PC-9 (cell line): ENCODE measurements at regions not wholly inside any gene's neighbourhood (a gene's known extent, or its start where the extent isn't known, plus 50 kb on each side); places are given as distances from the start of the nearest gene placed in this dataset.

Source experiments
- BruUV-seq: library from RNA; stranded (reverse); fragments of 400-500 nt; replicated peaks from 2 replicates; lab custom pipeline; 2021; lab: Mats Ljungman, UMichigan
- CTCF ChIA-PET: fragments of 300-600 bp; sonication (Branson Sonifier 250); formaldehyde crosslinking; loops from one replicate; lab custom pipeline; 2022; ENCODE audit warnings: antibody characterized with exemption; lab: Charles Lee
- POLR2A ChIA-PET: fragments of 300-600 bp; sonication (Branson Sonifier 250); formaldehyde crosslinking; loops from one replicate; lab custom pipeline; 2022; ENCODE audit warnings: antibody characterized with exemption; ENCODE audit not compliant: unreplicated experiment; lab: Charles Lee
- DNase-seq, 2 experiments: peaks; one replicate each; pipeline versions ENCODE4 v3.0.0 to v3.0.0-alpha.2; 2015 to 2022; ENCODE audit warnings: mixed read lengths in 1 of 2
- H2AFZ ChIP-seq: fragments of 200-600 bp; sonication (generic); 2 replicates; pipeline ENCODE4 v1.8.1; 2017; ENCODE audit warnings: antibody characterized with exemption
- H3F3A ChIP-seq: fragments of 200-600 bp; sonication (generic); 2 replicates; pipeline ENCODE4 v1.8.1; 2017; ENCODE audit warnings: antibody characterized with exemption, mild to moderate bottlenecking, low read depth; ENCODE audit not compliant: insufficient read depth
- H3K27ac ChIP-seq: fragments of 200-600 bp; sonication (generic); 2 replicates; pipeline ENCODE4 v1.6.1; 2016; ENCODE audit warnings: mixed run types
- H3K27me3 ChIP-seq: fragments of 200-600 bp; sonication (generic); 2 replicates; pipeline ENCODE4 v1.6.1; 2016; ENCODE audit warnings: low read depth, mixed run types; ENCODE audit not compliant: insufficient read depth
- H3K36me3 ChIP-seq: fragments of 200-600 bp; sonication (generic); 2 replicates; pipeline ENCODE4 v1.6.1; 2016; ENCODE audit warnings: low read depth, mixed run types
- H3K4me1 ChIP-seq: fragments of 200-600 bp; sonication (generic); replicated peaks from 2 replicates; pipeline ENCODE4 v1.6.1; 2016; ENCODE audit warnings: mixed run types; ENCODE audit not compliant: insufficient read depth
- H3K4me2 ChIP-seq: fragments of 200-600 bp; sonication (generic); 2 replicates; pipeline ENCODE4 v1.6.1; 2017; ENCODE audit warnings: mixed run types
- H3K4me3 ChIP-seq: fragments of 200-600 bp; sonication (generic); 2 replicates; pipeline ENCODE4 v1.6.1; 2016; ENCODE audit warnings: mixed run types
- H3K79me2 ChIP-seq: fragments of 200-600 bp; sonication (generic); 2 replicates; pipeline ENCODE4 v1.6.1; 2017; ENCODE audit warnings: low read depth, mixed run types
- H3K9me2 ChIP-seq: fragments of 200-600 bp; sonication (generic); 2 replicates; pipeline ENCODE4 v1.8.1; 2017; ENCODE audit warnings: mild to moderate bottlenecking; ENCODE audit not compliant: insufficient read depth
- H3K9me3 ChIP-seq: fragments of 200-600 bp; sonication (generic); 2 replicates; pipeline ENCODE4 v1.8.1; 2016; ENCODE audit warnings: low read depth; ENCODE audit not compliant: insufficient read depth
- H4K20me1 ChIP-seq: fragments of 200-600 bp; sonication (generic); 2 replicates; pipeline ENCODE4 v1.8.1; 2017; ENCODE audit not compliant: insufficient read depth
- EZH2 ChIP-seq: fragments of 200-600 bp; sonication (generic); IDR thresholded peaks from 2 replicates; pipeline ENCODE4 v1.8.0; 2017; ENCODE audit warnings: antibody characterized with exemption, low read depth
- intact Hi-C: fragments of 100-400 bp; cut with micrococcal nuclease; formaldehyde crosslinking; loops from one replicate; pipeline ENCODE4 v1.10.0; 2022; ENCODE audit not compliant: unreplicated experiment
- TF ChIP-seq, protein P1 (sequence below): fragments of 200-600 bp; sonication (generic); conservative IDR thresholded peaks from 2 replicates; pipeline ENCODE4 v1.6.1; 2017; ENCODE audit warnings: mixed run types, antibody characterized with exemption, mild to moderate bottlenecking, moderate library complexity

DNA sequence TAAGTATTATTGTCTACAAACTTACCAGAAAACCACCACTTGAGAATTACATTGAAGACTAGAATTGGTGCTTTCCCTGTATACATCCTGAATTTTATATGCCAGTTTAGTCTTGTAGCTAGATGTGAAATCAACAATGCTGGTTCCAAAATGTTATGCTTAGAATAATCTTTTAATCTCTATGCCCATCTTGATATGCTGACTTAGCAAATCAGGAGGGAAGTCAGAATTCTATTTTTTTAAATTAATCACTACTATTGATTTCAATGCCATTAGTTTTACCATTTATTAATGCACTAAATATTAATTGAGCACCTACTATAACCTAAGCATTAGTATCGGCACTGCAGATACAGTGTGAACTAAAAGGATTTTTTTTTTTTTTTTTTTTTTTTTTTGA, 641.6 kb upstream of the ADGRL4 start:
- Histone ChIP-seq H3K79me2 (no peaks in the 10 kb centered on the region), H3K9me2 (no peaks in the 10 kb centered on the region), H3K36me3 (no peaks in the 10 kb centered on the region), H3F3A (no peaks in the 10 kb centered on the region), H3K4me3 (no peak overlapping the region), H3K4me2 (no peak overlapping the region), H3K27ac (no peak overlapping the region), H3K4me1 (no peaks in the 10 kb centered on the region), H4K20me1 (no peaks in the 10 kb centered on the region), H2AFZ (no peak overlapping the region), H3K9me3 (no peaks in the 10 kb centered on the region), H3K27me3 (no peaks in the 10 kb centered on the region)
- CTCF ChIA-PET: no interaction called here
- intact Hi-C loops: no loop called here
- no TSS peak for BruUV-seq
- TF ChIP-seq EZH2: no peak
- TF ChIP-seq, protein P1, sequence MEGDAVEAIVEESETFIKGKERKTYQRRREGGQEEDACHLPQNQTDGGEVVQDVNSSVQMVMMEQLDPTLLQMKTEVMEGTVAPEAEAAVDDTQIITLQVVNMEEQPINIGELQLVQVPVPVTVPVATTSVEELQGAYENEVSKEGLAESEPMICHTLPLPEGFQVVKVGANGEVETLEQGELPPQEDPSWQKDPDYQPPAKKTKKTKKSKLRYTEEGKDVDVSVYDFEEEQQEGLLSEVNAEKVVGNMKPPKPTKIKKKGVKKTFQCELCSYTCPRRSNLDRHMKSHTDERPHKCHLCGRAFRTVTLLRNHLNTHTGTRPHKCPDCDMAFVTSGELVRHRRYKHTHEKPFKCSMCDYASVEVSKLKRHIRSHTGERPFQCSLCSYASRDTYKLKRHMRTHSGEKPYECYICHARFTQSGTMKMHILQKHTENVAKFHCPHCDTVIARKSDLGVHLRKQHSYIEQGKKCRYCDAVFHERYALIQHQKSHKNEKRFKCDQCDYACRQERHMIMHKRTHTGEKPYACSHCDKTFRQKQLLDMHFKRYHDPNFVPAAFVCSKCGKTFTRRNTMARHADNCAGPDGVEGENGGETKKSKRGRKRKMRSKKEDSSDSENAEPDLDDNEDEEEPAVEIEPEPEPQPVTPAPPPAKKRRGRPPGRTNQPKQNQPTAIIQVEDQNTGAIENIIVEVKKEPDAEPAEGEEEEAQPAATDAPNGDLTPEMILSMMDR: no peak
- POLR2A ChIA-PET: no interaction called here
- DNase-seq: no peak

DNA sequence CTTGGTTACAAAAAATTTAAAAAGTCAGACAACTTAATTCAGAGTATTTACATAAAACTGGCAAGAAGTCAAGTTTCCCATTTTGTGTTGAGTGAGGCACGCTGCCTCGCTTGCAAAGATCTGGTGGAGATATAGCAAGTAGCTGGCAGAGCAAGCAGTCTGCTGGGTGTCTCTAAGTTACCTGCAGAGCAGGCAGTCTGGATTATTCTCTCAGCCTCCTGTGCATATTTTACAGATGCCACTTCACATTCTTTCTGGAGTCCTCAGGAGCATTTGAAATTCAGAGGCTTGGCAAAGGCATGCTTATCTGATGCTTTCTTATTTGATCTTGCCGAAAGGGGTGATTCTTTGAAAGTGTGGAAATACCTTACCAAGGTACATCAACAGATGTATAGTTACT, 640.4 kb upstream of the ADGRL4 start:
- H3K9me2 ChIP-seq: no peaks in the 10 kb centered on the region
- H2AFZ ChIP-seq: no peak overlapping the region
- H3K4me2 ChIP-seq: no peak overlapping the region
- H3K27me3 ChIP-seq: no peaks in the 10 kb centered on the region
- H3K4me3 ChIP-seq: no peak overlapping the region
- H3K9me3 ChIP-seq: no peaks in the 10 kb centered on the region
- ChIA-PET POLR2A (no interaction called here), CTCF (no interaction called here)
- TF ChIP-seq, protein P1: no peak
- no peak for TF ChIP-seq EZH2
- H3K27ac ChIP-seq: no peak overlapping the region
- intact Hi-C loops: no loop called here
- H3K36me3 ChIP-seq: no peaks in the 10 kb centered on the region
- no TSS peak for BruUV-seq
- no peak for DNase-seq
- H3K79me2 ChIP-seq: no peaks in the 10 kb centered on the region
- no peaks in the 10 kb centered on the region for H3K4me1 ChIP-seq
- no peaks in the 10 kb centered on the region for H4K20me1 ChIP-seq
- no peaks in the 10 kb centered on the region for H3F3A ChIP-seq

DNA sequence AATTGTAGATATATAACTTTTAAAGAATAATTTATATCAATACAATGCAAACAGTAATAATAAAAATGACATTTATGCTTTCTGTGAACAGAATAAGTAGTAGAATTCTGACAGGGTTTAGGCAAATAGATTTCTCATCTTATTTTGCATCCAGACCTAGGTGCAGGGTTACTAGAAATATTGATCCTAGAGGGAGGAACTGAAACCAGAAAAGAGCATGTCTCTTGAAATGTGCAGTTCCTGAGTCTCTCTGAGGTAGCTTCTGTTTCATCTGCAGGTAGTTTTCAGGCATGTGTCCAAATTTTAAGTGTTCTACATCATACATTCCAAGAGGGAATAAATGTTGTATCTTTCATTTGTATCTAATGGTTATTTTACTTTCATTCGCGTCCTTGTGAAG, 631.9 kb upstream of the ADGRL4 start:
- no peak overlapping the region for H3K4me2 ChIP-seq
- H2AFZ ChIP-seq: no peak overlapping the region
- no peaks in the 10 kb centered on the region for H3K9me3 ChIP-seq
- H3K27me3 ChIP-seq: no peaks in the 10 kb centered on the region
- H3K9me2 ChIP-seq: no peaks in the 10 kb centered on the region
- no peak for DNase-seq
- H4K20me1 ChIP-seq: no peaks in the 10 kb centered on the region
- ChIA-PET CTCF (no interaction called here), POLR2A (no interaction called here)
- no peaks in the 10 kb centered on the region for H3K4me1 ChIP-seq
- H3K27ac ChIP-seq: no peak overlapping the region
- intact Hi-C loops: no loop called here
- no peaks in the 10 kb centered on the region for H3K79me2 ChIP-seq
- BruUV-seq: no TSS peak
- H3K36me3 ChIP-seq: no peaks in the 10 kb centered on the region
- TF ChIP-seq, protein P1: no peak
- H3K4me3 ChIP-seq: no peak overlapping the region
- H3F3A ChIP-seq: no peaks in the 10 kb centered on the region
